ENCODE measurements at regions not wholly inside any gene's neighbourhood (a gene's known extent, or its start where the extent isn't known, plus 50 kb on each side); places are given as distances from the start of the nearest gene placed in this dataset.

DNA sequence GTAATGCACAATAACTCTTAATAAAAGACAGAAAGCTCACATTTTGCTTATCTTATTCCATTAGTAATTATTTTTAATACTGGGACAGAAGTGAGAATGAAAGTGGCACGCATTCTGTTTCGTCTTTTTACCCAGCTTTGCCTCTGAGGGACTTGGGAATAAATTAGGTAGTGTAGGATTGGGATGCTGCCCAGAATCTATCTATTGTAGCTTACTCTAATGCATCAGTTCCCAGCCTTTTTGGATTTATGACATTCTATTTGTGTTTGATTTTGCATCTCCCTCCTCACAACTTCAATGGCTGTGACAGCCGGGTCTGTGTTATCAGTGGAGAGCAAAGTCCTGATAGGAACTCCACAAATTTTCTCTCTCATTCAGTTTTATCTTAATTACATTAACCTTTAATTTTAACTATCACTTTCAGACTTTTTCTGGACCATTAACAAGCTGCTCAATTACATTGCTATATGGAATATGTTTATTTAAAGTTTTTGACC lies 62.9 kb upstream of the TULP4 start:
- Histone ChIP-seq H3K27me3 (ENCODE audit: control insufficient read depth in 3 of 3, insufficient read depth in 3 of 3, low read depth in 1 of 3, low read length in 3 of 3) (no peaks in the 10 kb centered on the region), H3K4me1 (ENCODE audit: control insufficient read depth in 2 of 2, insufficient read depth in 1 of 2, low read depth in 1 of 2, low read length in 2 of 2) (no peaks in the 10 kb centered on the region), H3K9ac (ENCODE audit: low read depth, low read length, poor library complexity) (no peak overlapping the region), H3K4me3 (ENCODE audit: low read length in 2 of 2) (no peak overlapping the region), H3K4ac (ENCODE audit: low read length) (no peak overlapping the region), H3K18ac (ENCODE audit: low read length) (no peak overlapping the region), H3K27ac (replicated peaks; ENCODE audit: low read length) (no peak overlapping the region), H2BK15ac (ENCODE audit: low read length) (no peak overlapping the region), H2BK5ac (ENCODE audit: low read length) (no peak overlapping the region), H2BK120ac (ENCODE audit: low read depth, low read length) (no peak overlapping the region), H3K79me1 (ENCODE audit: low read depth, low read length) (no peaks in the 10 kb centered on the region), H3K9me3 (replicated peaks in 1 of 2; ENCODE audit: control insufficient read depth in 2 of 2, insufficient read depth in 1 of 2, low read depth in 1 of 2, low read length in 2 of 2) (no peaks in the 10 kb centered on the region), H2BK12ac (ENCODE audit: low read length) (no peak overlapping the region), H3K23ac (ENCODE audit: low read depth, low read length, poor library complexity) (no peak overlapping the region), H4K8ac (ENCODE audit: low read depth, low read length) (no peak overlapping the region), H2AFZ (ENCODE audit: low read length) (no peak overlapping the region), H3K36me3 (replicated peaks in 1 of 2; ENCODE audit: control insufficient read depth in 2 of 2, insufficient read depth in 2 of 2, low read length in 2 of 2) (peaks cover 1 to 41% of the 10 kb centered on the region in 2 donors), H4K91ac (ENCODE audit: low read depth, low read length, poor library complexity) (no peak overlapping the region), H3K4me2 (ENCODE audit: insufficient read depth, low read length, poor library complexity, severe bottlenecking) (no peak overlapping the region), H3K14ac (ENCODE audit: low read length) (no peak overlapping the region), H2AK5ac (ENCODE audit: low read depth, low read length) (no peak overlapping the region)
- WGBS, 2 donors (ENCODE audit: extremely low coverage in 2 of 2, insufficient read length in 2 of 2, insufficient replicate concordance in 1 of 2), result no CpG with 5 or more reads among the region's 3 CpGs
- DNase-seq (ENCODE audit: low spot score), result no peak

DNA sequence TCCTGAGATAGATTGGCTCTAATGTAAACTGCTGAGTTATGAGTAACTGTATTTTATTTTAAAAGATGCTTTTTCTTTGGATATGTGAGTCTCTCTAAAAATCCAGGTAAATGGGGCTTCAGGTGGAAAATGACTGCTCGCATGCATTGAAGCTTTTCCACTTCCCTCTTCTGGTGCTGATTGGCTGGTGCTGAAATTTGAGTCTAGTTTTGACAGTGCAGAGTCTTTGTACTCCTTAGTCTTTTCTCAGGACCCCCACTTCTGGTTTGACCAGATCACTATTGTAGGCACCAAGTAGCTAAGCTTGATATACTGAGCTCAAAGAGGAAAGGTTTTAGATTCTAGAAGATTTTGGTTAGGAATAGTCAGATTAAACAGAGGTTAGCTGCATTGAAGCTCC lies 60.7 kb upstream of the TULP4 start:
- H2BK120ac ChIP-seq (ENCODE audit: low read depth, low read length), result no peak overlapping the region
- no peak overlapping the region for H3K4ac ChIP-seq (ENCODE audit: low read length)
- H3K4me1 ChIP-seq (ENCODE audit: control insufficient read depth in 2 of 2, insufficient read depth in 1 of 2, low read depth in 1 of 2, low read length in 2 of 2), result peaks cover 0 to 3% of the 10 kb centered on the region in 2 donors
- no peak overlapping the region for H3K14ac ChIP-seq (ENCODE audit: low read length)
- H2BK5ac ChIP-seq (ENCODE audit: low read length), result no peak overlapping the region
- H2BK15ac ChIP-seq (ENCODE audit: low read length), result no peak overlapping the region
- H3K9me3 ChIP-seq (replicated peaks in 1 of 2; ENCODE audit: control insufficient read depth in 2 of 2, insufficient read depth in 1 of 2, low read depth in 1 of 2, low read length in 2 of 2), result no peaks in the 10 kb centered on the region
- H3K4me3 ChIP-seq (ENCODE audit: low read length in 2 of 2), result no peak overlapping the region
- no peak overlapping the region for H3K27ac ChIP-seq (replicated peaks; ENCODE audit: low read length)
- no peak for DNase-seq (ENCODE audit: low spot score)
- no peaks in the 10 kb centered on the region for H3K79me1 ChIP-seq (ENCODE audit: low read depth, low read length)
- no peak overlapping the region for H3K4me2 ChIP-seq (ENCODE audit: insufficient read depth, low read length, poor library complexity, severe bottlenecking)
- no peak overlapping the region for H4K8ac ChIP-seq (ENCODE audit: low read depth, low read length)
- H3K18ac ChIP-seq (ENCODE audit: low read length), result no peak overlapping the region
- WGBS, 2 donors (ENCODE audit: extremely low coverage in 2 of 2, insufficient read length in 2 of 2, insufficient replicate concordance in 1 of 2), result no CpG with 5 or more reads among the region's 1 CpG
- H3K9ac ChIP-seq (ENCODE audit: low read depth, low read length, poor library complexity), result no peak overlapping the region
- H3K36me3 ChIP-seq (replicated peaks in 1 of 2; ENCODE audit: control insufficient read depth in 2 of 2, insufficient read depth in 2 of 2, low read length in 2 of 2), result peaks cover 0 to 25% of the 10 kb centered on the region in 2 donors
- H2AFZ ChIP-seq (ENCODE audit: low read length), result no peak overlapping the region
- no peak overlapping the region for H2AK5ac ChIP-seq (ENCODE audit: low read depth, low read length)
- H4K91ac ChIP-seq (ENCODE audit: low read depth, low read length, poor library complexity), result no peak overlapping the region
- H3K23ac ChIP-seq (ENCODE audit: low read depth, low read length, poor library complexity), result no peak overlapping the region
- H3K27me3 ChIP-seq (ENCODE audit: control insufficient read depth in 3 of 3, insufficient read depth in 3 of 3, low read depth in 1 of 3, low read length in 3 of 3), result no peaks in the 10 kb centered on the region
- no peak overlapping the region for H2BK12ac ChIP-seq (ENCODE audit: low read length)

DNA sequence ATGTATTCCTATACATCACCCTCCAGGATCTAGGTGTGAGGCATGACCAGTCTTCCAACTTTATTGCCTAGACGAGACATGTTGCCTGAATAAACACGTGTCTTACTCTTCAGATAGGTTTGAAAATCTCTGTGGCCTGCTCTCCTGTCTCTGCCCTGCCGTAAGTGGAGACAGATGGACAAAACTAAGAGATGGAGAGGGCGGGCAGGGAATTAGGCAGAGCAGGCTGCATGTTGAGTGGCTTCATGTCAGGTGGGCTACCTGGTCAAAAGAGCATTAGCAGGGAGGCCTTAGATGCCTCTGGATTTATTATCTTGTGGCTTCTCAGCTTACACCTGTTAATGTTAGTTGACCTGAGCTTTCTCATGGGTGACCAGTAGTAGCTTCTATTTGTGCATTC lies 59.0 kb upstream of the TULP4 start:
- no peak overlapping the region for H3K14ac ChIP-seq (ENCODE audit: low read length)
- no peak overlapping the region for H2BK120ac ChIP-seq (ENCODE audit: low read depth, low read length)
- no peak overlapping the region for H3K18ac ChIP-seq (ENCODE audit: low read length)
- DNase-seq (ENCODE audit: low spot score), result no peak
- no CpG with 5 or more reads among the region's 4 CpGs for WGBS, 2 donors (ENCODE audit: extremely low coverage in 2 of 2, insufficient read length in 2 of 2, insufficient replicate concordance in 1 of 2)
- no peak overlapping the region for H4K8ac ChIP-seq (ENCODE audit: low read depth, low read length)
- no peak overlapping the region for H2BK15ac ChIP-seq (ENCODE audit: low read length)
- no peak overlapping the region for H2BK5ac ChIP-seq (ENCODE audit: low read length)
- no peak overlapping the region for H3K23ac ChIP-seq (ENCODE audit: low read depth, low read length, poor library complexity)
- no peak overlapping the region for H4K91ac ChIP-seq (ENCODE audit: low read depth, low read length, poor library complexity)
- no peak overlapping the region for H2AFZ ChIP-seq (ENCODE audit: low read length)
- no peak overlapping the region for H2BK12ac ChIP-seq (ENCODE audit: low read length)
- H3K4me1 ChIP-seq (ENCODE audit: control insufficient read depth in 2 of 2, insufficient read depth in 1 of 2, low read depth in 1 of 2, low read length in 2 of 2), result peaks cover 0 to 3% of the 10 kb centered on the region in 2 donors
- H2AK5ac ChIP-seq (ENCODE audit: low read depth, low read length), result no peak overlapping the region
- H3K4ac ChIP-seq (ENCODE audit: low read length), result no peak overlapping the region
- H3K27me3 ChIP-seq (ENCODE audit: control insufficient read depth in 3 of 3, insufficient read depth in 3 of 3, low read depth in 1 of 3, low read length in 3 of 3), result no peaks in the 10 kb centered on the region
- no peak overlapping the region for H3K4me3 ChIP-seq (ENCODE audit: low read length in 2 of 2)
- no peaks in the 10 kb centered on the region for H3K79me1 ChIP-seq (ENCODE audit: low read depth, low read length)
- H3K9me3 ChIP-seq (replicated peaks in 1 of 2; ENCODE audit: control insufficient read depth in 2 of 2, insufficient read depth in 1 of 2, low read depth in 1 of 2, low read length in 2 of 2), result no peaks in the 10 kb centered on the region
- no peak overlapping the region for H3K9ac ChIP-seq (ENCODE audit: low read depth, low read length, poor library complexity)
- no peak overlapping the region for H3K27ac ChIP-seq (replicated peaks; ENCODE audit: low read length)
- peaks cover 0 to 13% of the 10 kb centered on the region in 2 donors for H3K36me3 ChIP-seq (replicated peaks in 1 of 2; ENCODE audit: control insufficient read depth in 2 of 2, insufficient read depth in 2 of 2, low read length in 2 of 2)
- no peak overlapping the region for H3K4me2 ChIP-seq (ENCODE audit: insufficient read depth, low read length, poor library complexity, severe bottlenecking)

DNA sequence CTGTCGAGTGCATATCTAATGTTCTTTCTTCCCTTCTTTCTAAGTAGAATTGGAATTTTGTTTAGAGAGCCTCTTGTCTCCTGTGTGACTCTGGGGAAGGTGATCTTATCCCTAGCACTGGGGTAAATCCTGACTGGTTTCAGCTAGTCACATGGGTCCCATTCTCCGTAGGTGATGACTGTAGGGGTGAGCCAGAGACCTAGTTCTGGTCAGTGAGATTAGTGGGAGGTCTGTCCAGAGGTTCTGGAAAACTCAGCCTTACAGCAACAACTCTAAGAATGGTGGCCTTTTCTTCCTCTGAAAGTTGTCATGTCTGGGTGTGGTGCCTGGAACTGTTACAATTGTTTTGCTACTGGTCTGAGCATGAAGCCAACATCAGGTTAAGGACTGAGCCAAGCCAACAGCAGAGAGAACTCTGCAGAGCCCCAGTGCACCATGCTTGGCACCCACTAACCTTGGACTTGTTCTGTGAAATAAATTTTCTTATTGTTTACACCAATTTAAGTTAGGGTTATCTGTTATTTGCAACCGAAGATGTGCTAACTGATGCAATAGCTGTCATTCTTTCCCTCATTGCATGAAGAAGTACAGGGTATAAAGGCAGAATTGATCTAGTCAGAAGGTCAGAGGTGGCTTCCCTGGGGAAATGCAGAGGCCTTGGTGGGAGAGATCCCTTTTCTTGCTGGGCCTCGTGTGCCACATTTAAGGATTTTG lies 56.8 kb upstream of the TULP4 start:
- no peak overlapping the region for H2AK5ac ChIP-seq (ENCODE audit: low read depth, low read length)
- no peak overlapping the region for H4K8ac ChIP-seq (ENCODE audit: low read depth, low read length)
- no peak overlapping the region for H3K14ac ChIP-seq (ENCODE audit: low read length)
- no CpG with 5 or more reads among the region's 4 CpGs for WGBS, 2 donors (ENCODE audit: extremely low coverage in 2 of 2, insufficient read length in 2 of 2, insufficient replicate concordance in 1 of 2)
- H2AFZ ChIP-seq (ENCODE audit: low read length), result no peak overlapping the region
- no peak overlapping the region for H3K23ac ChIP-seq (ENCODE audit: low read depth, low read length, poor library complexity)
- peaks cover 0 to 11% of the 10 kb centered on the region in 2 donors for H3K36me3 ChIP-seq (replicated peaks in 1 of 2; ENCODE audit: control insufficient read depth in 2 of 2, insufficient read depth in 2 of 2, low read length in 2 of 2)
- H3K4me2 ChIP-seq (ENCODE audit: insufficient read depth, low read length, poor library complexity, severe bottlenecking), result no peak overlapping the region
- peaks cover 0 to 3% of the 10 kb centered on the region in 2 donors for H3K4me1 ChIP-seq (ENCODE audit: control insufficient read depth in 2 of 2, insufficient read depth in 1 of 2, low read depth in 1 of 2, low read length in 2 of 2)
- no peak overlapping the region for H2BK15ac ChIP-seq (ENCODE audit: low read length)
- DNase-seq (ENCODE audit: low spot score), result no peak
- no peak overlapping the region for H2BK5ac ChIP-seq (ENCODE audit: low read length)
- no peak overlapping the region for H2BK12ac ChIP-seq (ENCODE audit: low read length)
- H3K9ac ChIP-seq (ENCODE audit: low read depth, low read length, poor library complexity), result no peak overlapping the region
- H3K4me3 ChIP-seq (ENCODE audit: low read length in 2 of 2), result no peak overlapping the region
- H3K18ac ChIP-seq (ENCODE audit: low read length), result no peak overlapping the region
- no peaks in the 10 kb centered on the region for H3K79me1 ChIP-seq (ENCODE audit: low read depth, low read length)
- no peak overlapping the region for H2BK120ac ChIP-seq (ENCODE audit: low read depth, low read length)
- no peaks in the 10 kb centered on the region for H3K27me3 ChIP-seq (ENCODE audit: control insufficient read depth in 3 of 3, insufficient read depth in 3 of 3, low read depth in 1 of 3, low read length in 3 of 3)
- H3K27ac ChIP-seq (replicated peaks; ENCODE audit: low read length), result no peak overlapping the region
- peaks cover 0 to 3% of the 10 kb centered on the region in 2 donors for H3K9me3 ChIP-seq (replicated peaks in 1 of 2; ENCODE audit: control insufficient read depth in 2 of 2, insufficient read depth in 1 of 2, low read depth in 1 of 2, low read length in 2 of 2)
- H3K4ac ChIP-seq (ENCODE audit: low read length), result no peak overlapping the region
- no peak overlapping the region for H4K91ac ChIP-seq (ENCODE audit: low read depth, low read length, poor library complexity)

All from neuronal stem cell (in vitro differentiated cells).